ENCODE measurements at regions not wholly inside any gene's neighbourhood (a gene's known extent, or its start where the extent isn't known, plus 50 kb on each side); places are given as distances from the start of the nearest gene placed in this dataset.

DNA sequence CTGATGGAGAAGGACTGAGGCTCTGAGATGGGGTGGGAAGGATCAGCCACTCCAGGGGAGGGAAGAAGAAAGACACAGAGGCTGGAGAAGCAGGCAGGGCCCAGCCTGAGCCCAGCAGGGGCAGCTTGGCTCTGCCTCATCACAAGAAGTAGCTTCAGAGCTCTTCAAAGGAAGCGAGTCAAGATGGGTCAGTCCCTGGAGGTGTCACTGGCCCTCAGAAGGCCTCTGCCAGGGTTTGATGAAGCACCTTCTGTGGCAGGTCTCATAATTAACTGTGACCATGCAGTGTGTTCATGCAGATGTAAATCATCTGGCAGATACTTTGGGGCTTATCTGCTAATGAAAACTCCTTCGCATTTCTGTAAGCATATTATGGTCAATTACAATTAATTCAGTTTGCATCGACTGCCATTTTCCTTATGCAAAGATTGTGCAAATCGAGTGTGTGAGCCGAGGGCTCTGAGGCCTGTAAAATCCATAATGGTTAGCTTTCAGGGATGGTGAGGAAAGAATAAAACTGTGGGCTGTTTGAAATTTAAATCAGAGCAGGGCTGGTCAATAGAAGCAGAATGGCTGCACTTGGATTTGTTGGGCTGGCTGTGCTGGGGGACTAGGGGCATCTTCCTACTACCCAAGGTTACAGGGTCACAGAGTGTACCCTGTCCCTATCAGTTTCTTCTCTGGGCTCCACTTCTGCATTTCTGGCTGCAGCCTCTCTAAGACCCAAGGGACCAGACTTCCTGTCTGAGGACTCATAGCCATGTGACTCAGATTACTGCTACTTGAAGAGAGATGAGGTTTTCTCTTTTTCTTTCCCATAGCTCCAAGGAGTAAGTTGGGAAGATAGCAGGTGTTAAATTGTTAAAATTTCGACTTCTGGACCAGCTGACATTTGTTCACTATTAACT lies 376.6 kb downstream of the DHX35 start:
- DNase-seq: no peak

DNA sequence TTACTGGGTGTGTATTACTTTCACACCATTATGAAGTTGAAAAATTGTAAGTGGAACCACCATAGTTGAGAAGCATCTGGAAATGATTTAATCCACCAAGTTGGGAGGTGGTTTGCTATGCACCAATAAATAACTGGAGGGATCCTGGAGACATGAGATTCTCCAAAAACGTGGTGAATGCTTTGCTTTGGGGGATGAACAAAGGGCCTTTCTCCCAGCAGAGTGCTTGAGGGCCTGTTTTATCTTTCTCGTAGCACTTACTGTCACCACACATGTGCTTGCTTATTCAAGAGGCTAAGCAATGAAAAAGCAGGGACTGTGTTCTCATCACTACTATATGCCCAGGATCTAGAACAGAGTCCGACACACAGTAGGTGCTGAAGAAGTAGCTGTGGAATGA lies 371.1 kb downstream of the DHX35 start:
- DNase-seq: no peak

DNA sequence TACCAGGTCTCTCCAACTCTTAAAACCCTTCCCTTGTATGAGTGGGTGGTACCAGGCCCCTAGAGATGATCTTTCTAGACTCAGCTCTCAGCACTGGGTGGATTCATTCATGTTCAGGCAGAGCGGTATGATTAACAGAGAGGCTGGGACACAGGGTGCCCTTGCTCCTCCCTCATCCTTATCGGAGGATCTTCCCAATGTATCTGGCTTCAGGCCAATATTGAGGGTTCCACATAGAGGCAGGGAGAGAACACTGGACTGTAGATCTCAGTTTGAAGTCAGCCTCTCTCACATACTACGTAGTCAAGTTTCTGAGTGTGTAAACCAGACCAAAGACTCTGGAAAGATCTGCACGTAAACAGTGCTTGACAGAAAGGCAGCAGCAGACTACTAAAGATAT lies 366.2 kb downstream of the DHX35 start:
- DNase-seq: no peak

DNA sequence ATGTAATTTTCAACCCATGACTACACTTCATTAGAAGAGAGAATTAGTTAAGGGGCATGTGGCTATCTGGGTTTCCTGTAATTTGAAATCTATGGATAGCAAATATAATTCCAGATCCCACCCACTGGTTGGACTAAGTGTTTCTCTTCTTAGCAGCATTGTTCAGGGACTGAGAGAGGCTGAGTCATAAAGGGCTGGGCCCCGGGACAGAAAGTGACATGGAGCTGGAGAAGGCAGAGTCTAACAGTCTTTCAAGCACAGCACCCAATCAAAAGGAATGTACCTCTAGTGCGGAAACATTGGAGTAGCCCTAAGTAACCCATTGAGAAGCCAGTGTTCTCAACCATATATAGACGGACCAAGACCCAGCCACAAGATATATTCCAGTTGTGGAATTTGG lies 363.9 kb downstream of the DHX35 start:
- DNase-seq: no peak

DNA sequence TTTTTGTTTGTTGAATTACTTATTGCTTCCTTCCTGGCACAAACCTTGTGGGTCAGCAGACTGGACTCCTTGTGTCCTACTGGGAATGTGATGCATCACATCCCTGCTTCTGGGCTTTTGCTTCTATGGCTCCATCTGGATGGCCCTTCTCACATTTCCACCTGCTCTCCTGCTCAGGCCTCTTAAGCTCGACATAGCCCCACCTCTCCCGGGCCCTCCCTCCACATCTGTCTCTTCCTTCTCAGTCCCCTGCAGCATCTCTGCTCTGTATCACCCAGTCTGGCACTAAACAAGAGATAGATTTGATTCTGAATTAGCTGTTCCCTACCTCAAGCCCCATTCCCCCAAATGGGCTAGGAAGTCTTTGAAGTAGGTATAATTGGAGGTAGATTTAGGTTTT lies 356.8 kb downstream of the DHX35 start:
- DNase-seq: no peak

DNA sequence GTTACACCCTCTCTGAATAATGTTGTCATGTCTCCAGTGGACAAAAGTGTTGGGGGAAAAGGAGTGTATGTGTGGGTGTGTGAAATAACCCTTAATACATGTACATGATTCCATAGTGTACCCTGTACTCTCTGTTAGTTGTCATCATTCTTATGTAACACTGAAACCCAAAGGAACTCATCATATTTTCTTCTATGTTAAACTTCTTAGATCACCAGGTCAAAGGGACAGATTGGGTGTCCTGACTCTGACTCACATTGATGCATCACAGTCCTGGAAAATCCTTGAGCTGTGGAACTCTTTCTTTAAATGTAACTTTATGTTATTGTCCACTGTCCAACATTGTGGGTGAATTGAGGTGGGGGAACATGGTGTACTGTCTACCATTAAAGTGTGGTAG lies 350.5 kb downstream of the DHX35 start:
- DNase-seq: no peak

DNA sequence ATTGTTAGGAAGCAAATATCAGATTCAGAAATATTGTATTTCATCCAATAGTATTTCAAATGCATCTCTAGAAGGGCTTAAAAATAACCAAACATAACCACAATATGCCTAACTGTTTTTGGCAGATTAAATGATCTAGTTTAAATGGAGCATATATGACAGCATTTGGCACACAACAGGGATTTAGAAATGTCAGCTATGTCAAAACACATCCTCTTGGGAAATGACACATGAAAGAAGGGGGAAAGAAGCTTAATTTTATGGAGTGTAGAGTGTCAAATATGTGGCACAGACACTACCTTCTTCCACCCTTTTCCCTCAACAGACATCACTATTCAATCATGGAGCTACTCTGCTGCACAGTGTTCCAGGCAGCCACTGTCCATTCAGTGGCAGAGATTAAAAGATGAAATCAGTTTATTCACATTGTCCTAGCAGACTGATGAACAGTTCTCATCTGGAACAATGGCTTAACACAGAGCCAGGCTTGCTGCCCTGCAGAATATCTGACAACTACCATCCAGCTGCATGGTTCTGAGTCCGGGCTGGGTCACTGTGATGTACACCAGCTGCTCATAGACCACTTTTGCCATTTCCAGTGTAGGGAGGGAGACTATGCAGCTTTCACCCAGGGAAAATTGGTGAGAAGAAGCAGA lies 349.8 kb downstream of the DHX35 start:
- no peak for DNase-seq

DNA sequence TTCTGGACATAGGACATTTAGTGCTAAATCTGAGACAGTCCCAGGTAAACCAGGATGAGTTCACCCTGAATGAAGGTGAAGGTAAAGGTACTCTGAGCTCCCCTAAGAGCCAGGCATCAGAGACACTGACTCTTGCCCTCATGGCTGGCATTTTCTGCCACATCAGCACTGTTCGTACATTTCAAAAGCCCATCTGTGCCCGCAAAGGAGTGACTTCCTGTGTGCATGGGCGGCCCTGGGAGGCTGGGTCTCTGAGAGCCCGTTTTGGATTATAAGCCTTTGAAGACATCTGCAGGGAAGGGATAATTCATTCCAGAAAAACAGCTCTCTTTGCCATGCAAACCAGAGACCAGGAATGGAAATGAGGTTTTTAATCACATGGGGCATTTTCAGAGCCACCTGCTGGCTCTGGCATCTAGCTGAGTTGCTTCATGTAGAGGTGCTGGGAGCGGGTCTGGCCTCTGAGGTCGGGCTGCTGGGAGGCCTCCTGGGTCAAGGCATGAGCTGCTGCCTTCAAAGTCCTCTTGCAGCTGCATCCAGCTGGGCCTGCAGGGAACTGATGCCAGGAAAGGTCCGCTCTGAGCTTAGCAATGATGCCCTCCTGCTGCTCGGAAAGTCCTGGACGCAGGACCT lies 348.3 kb downstream of the DHX35 start:
- no peak for DNase-seq

- no peak for DNase-seq
Observed at GRCh38 chr20:39309458-39309857, 347.3 kb downstream of the DHX35 start.

DNA sequence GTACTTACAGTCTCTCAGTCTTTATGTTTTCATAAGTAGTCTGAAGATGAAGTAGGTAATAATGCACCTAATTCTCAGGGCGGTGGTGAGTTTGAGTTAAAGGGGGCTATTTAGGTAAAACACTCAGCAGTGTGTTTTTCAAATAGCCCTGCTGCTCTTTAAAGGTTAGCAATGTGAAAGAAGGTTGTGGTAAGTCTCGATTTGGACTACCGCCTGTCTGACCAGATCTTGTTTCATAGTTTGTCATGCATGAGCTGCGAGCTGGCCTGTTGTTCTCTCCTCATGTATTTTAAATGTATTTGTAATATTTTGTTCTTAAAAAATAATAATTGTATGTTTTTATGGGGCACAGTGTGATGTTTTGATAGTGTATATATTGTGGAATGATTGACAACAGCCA lies 340.2 kb downstream of the DHX35 start:
- DNase-seq: no peak

- no peak for DNase-seq
Observed at GRCh38 chr20:39299783-39300182, 337.6 kb downstream of the DHX35 start.

GRCh38 chr20:39298571-39299506 lies 336.7 kb downstream of the DHX35 start:
- no peak for DNase-seq

- no peak for DNase-seq
Observed at GRCh38 chr20:39298121-39298520, 336.0 kb downstream of the DHX35 start.

DNA sequence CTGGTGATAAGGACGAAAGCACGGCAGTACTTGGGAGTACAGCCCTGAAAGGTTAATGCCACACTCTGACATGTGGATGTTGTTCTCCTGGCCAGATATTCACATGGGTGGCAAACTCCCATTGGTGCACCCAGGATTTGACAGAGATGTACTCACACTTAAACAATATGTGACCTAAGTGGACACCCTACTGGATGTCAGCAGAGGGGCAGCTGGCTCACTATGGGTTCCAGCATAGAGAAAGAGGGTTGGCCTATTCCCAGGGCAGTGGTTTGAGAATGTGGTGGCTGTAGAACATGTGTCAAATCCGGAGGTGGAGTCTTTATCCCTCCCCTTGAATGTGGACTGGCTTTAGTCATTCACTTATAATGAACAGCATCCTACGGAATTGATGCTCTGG lies 333.2 kb downstream of the DHX35 start:
- no peak for DNase-seq

DNA sequence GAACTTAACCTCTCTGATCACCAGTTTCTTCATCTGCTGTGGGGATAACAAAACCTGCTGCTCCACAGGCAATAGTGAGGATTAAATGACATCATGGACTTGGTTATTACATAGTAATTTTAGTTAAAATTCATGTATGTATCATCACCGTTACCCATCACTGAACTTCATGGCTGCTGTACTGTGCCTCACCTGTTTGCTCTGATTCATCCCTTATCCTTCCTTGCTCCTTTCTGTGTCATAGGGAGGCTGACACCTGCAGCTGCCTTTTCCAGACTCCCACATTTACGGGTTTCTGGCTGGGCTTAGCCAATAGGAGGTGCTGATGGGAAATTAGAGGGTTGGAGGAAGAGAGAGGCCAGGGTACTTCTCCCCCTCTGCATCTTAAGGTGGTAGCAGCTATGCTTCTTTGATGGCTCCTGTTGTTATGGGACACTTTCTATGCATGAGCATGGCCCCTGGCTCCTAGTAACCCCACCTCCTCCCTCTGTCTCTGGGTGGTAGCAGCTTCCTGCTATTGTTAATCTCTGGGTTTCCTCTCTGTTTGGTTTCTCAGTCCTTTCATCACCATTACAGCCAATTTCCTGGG lies 332.1 kb downstream of the DHX35 start:
- DNase-seq: no peak

DNA sequence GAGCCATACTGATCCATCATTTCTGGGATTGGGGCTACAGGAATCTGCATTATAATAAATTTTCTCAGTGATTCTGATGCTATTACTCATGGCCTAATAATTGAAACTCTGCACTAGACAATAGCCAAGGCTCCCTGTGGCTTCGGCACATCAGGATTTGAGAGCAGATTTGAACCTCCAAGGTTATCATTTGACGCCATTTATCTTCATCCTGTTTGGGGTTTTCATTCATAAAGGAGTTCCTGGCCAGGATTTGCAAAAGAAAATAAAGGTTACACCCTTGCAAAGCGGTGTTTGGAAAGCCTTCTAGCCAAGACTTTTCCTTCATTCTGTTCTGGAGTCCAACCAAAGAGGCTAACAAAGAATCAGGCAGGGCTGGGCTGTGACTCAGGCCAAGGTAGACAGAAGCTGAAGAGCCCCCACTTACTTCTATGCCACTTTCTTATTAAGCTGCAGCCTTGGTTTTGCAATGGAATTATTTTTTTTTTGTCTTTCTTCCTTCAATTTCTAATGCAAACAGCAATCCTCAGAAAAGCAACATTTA lies 330.1 kb downstream of the DHX35 start:
- no peak for DNase-seq

DNA sequence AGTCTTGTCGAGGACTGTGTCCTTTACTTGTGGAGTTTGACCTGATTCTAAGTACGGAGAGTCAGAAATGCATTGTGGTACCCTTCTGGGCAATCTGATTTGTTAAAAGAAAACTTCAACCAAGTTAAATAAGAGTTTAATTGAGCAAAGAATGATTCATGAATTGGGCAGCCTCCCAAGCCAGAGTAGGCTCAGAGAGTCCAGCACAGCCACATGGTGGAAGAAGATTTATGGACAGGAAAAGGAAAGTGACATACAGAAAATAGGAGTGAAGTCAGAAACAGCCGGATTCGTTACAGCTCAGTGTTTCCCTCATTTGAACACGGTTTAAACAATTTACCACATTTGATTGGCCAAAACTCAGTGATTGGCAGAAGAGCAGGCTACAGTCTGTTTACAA lies 329.2 kb downstream of the DHX35 start:
- DNase-seq: no peak

- DNase-seq: no peak
Observed at GRCh38 chr20:39290575-39290974, 328.4 kb downstream of the DHX35 start.

GRCh38 chr20:39289831-39290230 lies 327.7 kb downstream of the DHX35 start:
- no peak for DNase-seq

GRCh38 chr20:39289316-39289715 lies 327.2 kb downstream of the DHX35 start:
- no peak for DNase-seq

DNA sequence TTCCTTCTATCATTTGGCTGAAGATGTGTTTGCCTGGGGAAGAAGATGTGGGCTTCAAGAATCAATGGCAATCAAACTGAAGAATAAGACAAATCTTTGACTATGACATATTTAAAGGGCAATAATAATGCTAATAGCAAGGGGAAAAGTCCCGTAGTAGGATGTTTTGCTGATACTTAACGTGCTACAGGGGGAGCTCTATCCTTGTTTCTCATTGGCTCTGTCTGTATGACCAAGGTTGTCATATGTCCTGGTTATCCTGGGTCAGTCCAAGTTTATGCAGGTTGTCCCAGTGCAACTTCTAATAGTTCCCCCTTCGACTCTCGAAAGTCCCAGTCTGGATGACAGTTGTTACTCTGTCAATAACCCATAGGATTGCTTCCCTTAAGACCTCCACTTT lies 321.3 kb downstream of the DHX35 start:
- DNase-seq: no peak

- DNase-seq: no peak
Observed at GRCh38 chr20:39282619-39283092, 320.5 kb downstream of the DHX35 start.
